Astrocyte of the spinal cord (primary cell): ENCODE measurements at regions not wholly inside any gene's neighbourhood (a gene's known extent, or its start where the extent isn't known, plus 50 kb on each side); places are given as distances from the start of the nearest gene placed in this dataset.

ENCODE experiments used
- DNase-seq: peaks from one replicate; pipeline ENCODE4 v3.0.0; 2011; ENCODE audit warnings: low read depth, low spot score
- H3K4me3 ChIP-seq: 2 replicates; pipeline ENCODE4 v1.5.1; 2011; ENCODE audit warnings: low read depth, mild to moderate bottlenecking, low read length, moderate library complexity
- in situ Hi-C: cut with HindIII; loops from 2 replicates; pipeline ENCODE4 v1.10.0; 2017; ENCODE audit warnings: low sequenced_read_pairs
- TF ChIP-seq, protein P1 (sequence below): IDR thresholded peaks from 2 replicates; pipeline ENCODE4 v1.5.1; 2012; ENCODE audit warnings: low read depth, mild to moderate bottlenecking, low read length, inconsistent platforms

- no peak for DNase-seq
- TF ChIP-seq, protein P1, sequence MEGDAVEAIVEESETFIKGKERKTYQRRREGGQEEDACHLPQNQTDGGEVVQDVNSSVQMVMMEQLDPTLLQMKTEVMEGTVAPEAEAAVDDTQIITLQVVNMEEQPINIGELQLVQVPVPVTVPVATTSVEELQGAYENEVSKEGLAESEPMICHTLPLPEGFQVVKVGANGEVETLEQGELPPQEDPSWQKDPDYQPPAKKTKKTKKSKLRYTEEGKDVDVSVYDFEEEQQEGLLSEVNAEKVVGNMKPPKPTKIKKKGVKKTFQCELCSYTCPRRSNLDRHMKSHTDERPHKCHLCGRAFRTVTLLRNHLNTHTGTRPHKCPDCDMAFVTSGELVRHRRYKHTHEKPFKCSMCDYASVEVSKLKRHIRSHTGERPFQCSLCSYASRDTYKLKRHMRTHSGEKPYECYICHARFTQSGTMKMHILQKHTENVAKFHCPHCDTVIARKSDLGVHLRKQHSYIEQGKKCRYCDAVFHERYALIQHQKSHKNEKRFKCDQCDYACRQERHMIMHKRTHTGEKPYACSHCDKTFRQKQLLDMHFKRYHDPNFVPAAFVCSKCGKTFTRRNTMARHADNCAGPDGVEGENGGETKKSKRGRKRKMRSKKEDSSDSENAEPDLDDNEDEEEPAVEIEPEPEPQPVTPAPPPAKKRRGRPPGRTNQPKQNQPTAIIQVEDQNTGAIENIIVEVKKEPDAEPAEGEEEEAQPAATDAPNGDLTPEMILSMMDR = no peak
- in situ Hi-C loops = no loop called here
- no peak overlapping the region for H3K4me3 ChIP-seq
Measured at GRCh38 chr3:31263897-31264296, 268.8 kb upstream of the STT3B start.

- no peak overlapping the region for H3K4me3 ChIP-seq
- DNase-seq = no peak
- in situ Hi-C loops = no loop called here
- TF ChIP-seq, protein P1 = no peak
Measured at GRCh38 chr3:31265646-31266428, 266.9 kb upstream of the STT3B start.

GRCh38 chr3:31268868-31269267 is 263.9 kb upstream of the STT3B start:
- DNase-seq = no peak

DNA sequence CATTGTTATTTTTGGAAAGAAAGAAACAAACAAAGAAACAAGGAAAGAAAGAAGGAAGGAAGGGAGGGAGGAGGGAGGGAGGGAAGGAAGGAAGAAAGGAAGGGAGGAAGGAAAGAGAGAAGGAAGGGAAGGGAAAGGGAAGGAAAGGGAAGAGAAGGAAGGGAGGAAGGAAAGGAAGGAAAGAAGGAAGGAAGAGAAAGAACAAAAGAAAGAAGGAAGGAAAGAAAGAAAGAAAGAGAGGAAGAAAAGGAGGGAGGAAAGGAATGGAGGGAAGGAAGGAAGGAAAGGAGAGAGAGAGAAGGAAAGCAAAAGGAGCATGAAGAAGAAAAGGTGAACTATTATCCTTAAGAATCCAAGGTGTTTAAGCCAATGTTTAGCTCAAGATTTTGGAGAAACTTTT is 262.7 kb upstream of the STT3B start:
- no peak overlapping the region for H3K4me3 ChIP-seq
- in situ Hi-C loops = no loop called here
- TF ChIP-seq, protein P1 = no peak
- DNase-seq = no peak

More at GRCh38 chr3:31268868-31269267, 263.9 kb upstream of the STT3B start:
- no peak overlapping the region for H3K4me3 ChIP-seq
- in situ Hi-C loops = no loop called here
- TF ChIP-seq, protein P1 = no peak

GRCh38 chr3:31274326-31275024 is 258.2 kb upstream of the STT3B start:
- H3K4me3 ChIP-seq = no peak overlapping the region
- TF ChIP-seq, protein P1 = no peak
- in situ Hi-C loops = no loop called here
- peak; percentile 30 for DNase-seq

GRCh38 chr3:31275038-31275572 is 257.6 kb upstream of the STT3B start:
- peak; percentile 72 for DNase-seq
- no peak overlapping the region for H3K4me3 ChIP-seq
- in situ Hi-C loops = no loop called here
- TF ChIP-seq, protein P1 = no peak
